Right cardiac atrium (tissue), 5 donors: ENCODE measurements at regions not wholly inside any gene's neighbourhood (a gene's known extent, or its start where the extent isn't known, plus 50 kb on each side); places are given as distances from the start of the nearest gene placed in this dataset.

Source experiments
- ATAC-seq, 2 donors: fragments of 200-7000 bp; cut with Tn5 transposase; one replicate each; pipeline versions ENCODE4 v1.8.0 to v1.9.1; 2020; ENCODE audit warnings: moderate library complexity in 2 of 2, mild to moderate bottlenecking in 1 of 2
- DNase-seq, 3 donors: peaks; one replicate each; pipeline ENCODE4 v3.0.0-alpha.2; 2020
- H3K27ac ChIP-seq: one replicate; pipeline ENCODE4 v1.5.1; 2013; ENCODE audit warnings: mild to moderate bottlenecking, low read length, control low read depth, moderate library complexity
- H3K27me3 ChIP-seq: one replicate; pipeline ENCODE4 v1.6.1; 2013; ENCODE audit not compliant: control insufficient read depth, insufficient read depth
- H3K4me1 ChIP-seq: one replicate; pipeline ENCODE4 v1.6.1; 2013; ENCODE audit warnings: low read length; ENCODE audit not compliant: control insufficient read depth, insufficient read depth
- H3K4me3 ChIP-seq: one replicate; pipeline ENCODE4 v1.5.1; 2013; ENCODE audit warnings: low read length, control low read depth
- H3K9me3 ChIP-seq: one replicate; pipeline ENCODE4 v1.6.1; 2013; ENCODE audit warnings: low read length; ENCODE audit not compliant: control insufficient read depth
- WGBS: extraction: QIAGEN DNeasy Blood & Tissue Kit; methylation state at CpG from one replicate; pipeline ENCODE4 v1.1.7; 2013; 5-methylcytosine and 5-hydroxymethylcytosine counted together
- intact Hi-C, 4 donors: fragments of 100-400 bp; cut with DNase I; formaldehyde crosslinking; loops; one replicate each; pipeline versions ENCODE4 v1.11.0 to v1.14.0; 2022 to 2023
- donor health status: healthy with polysubstance abuse.
- donor health status: DM: no; HTN: yes; CAD: no.
- donor health status: DM: no; HTN: no; CAD: no.
- donor health status: DM: no; HTN: yes; CAD: no; lungs with severe emphysema.
- donor health status: DM: yes; HTN: yes; CAD: no.

- no peaks in the 10 kb centered on the region for H3K27me3 ChIP-seq
- ATAC-seq, result no peak
- H3K4me1 ChIP-seq, result no peaks in the 10 kb centered on the region
- no peak overlapping the region for H3K27ac ChIP-seq
- H3K4me3 ChIP-seq, result no peak overlapping the region
- no peak for DNase-seq
- intact Hi-C loops, result no loop called here
- H3K9me3 ChIP-seq, result no peaks in the 10 kb centered on the region
Observed at GRCh38 chr14:25436906-25437305, 387.0 kb upstream of the STXBP6 start.

- Histone ChIP-seq H3K4me3 (no peak overlapping the region), H3K4me1 (no peaks in the 10 kb centered on the region), H3K27ac (no peak overlapping the region), H3K27me3 (no peaks in the 10 kb centered on the region), H3K9me3 (no peaks in the 10 kb centered on the region)
- ATAC-seq (no peak), DNase-seq (no peak)
- 63% methylated on average over 2 of the region's 2 CpGs for WGBS
- intact Hi-C loops, result no loop called here
Observed at GRCh38 chr14:25436288-25436875, 386.4 kb upstream of the STXBP6 start.

GRCh38 chr14:25431211-25432076 is 381.5 kb upstream of the STXBP6 start:
- intact Hi-C loops, result no loop called here
- ATAC-seq, result no peak
- H3K27me3 ChIP-seq, result no peaks in the 10 kb centered on the region

GRCh38 chr14:25430808-25431207 is 380.9 kb upstream of the STXBP6 start:
- DNase-seq, result no peak
- intact Hi-C loops, result no loop called here
- H3K9me3 ChIP-seq, result no peaks in the 10 kb centered on the region
- 91% methylated on average over 12 of the region's 12 CpGs for WGBS
- no peak overlapping the region for H3K4me3 ChIP-seq
- no peak overlapping the region for H3K27ac ChIP-seq
- H3K4me1 ChIP-seq, result no peaks in the 10 kb centered on the region
- no peak for ATAC-seq
- H3K27me3 ChIP-seq, result no peaks in the 10 kb centered on the region

More at GRCh38 chr14:25431211-25432076, 381.5 kb upstream of the STXBP6 start:
- no peak overlapping the region for H3K27ac ChIP-seq
- H3K4me1 ChIP-seq, result no peaks in the 10 kb centered on the region
- no peak overlapping the region for H3K4me3 ChIP-seq
- DNase-seq, result peak in 1 of 3 donors; percentile 23
- 81% methylated on average over 21 of the region's 21 CpGs for WGBS
- H3K9me3 ChIP-seq, result no peaks in the 10 kb centered on the region

GRCh38 chr14:25412998-25413397 is 363.1 kb upstream of the STXBP6 start:
- intact Hi-C loops, result no loop called here
- Histone ChIP-seq H3K4me3 (no peak overlapping the region), H3K4me1 (no peaks in the 10 kb centered on the region), H3K27me3 (no peaks in the 10 kb centered on the region), H3K9me3 (no peaks in the 10 kb centered on the region), H3K27ac (no peak overlapping the region)
- no peak for ATAC-seq
- no peak for DNase-seq

- Histone ChIP-seq H3K27me3 (no peaks in the 10 kb centered on the region), H3K27ac (no peak overlapping the region), H3K4me3 (no peak overlapping the region), H3K4me1 (no peaks in the 10 kb centered on the region), H3K9me3 (no peaks in the 10 kb centered on the region)
- DNase-seq (no peak), ATAC-seq (no peak)
- intact Hi-C loops, result no loop called here
- WGBS, result 52% methylated on average over 6 of the region's 6 CpGs
Observed at GRCh38 chr14:25411781-25412757, 362.1 kb upstream of the STXBP6 start.

- intact Hi-C loops, result no loop called here
- Histone ChIP-seq H3K4me1 (no peaks in the 10 kb centered on the region), H3K9me3 (no peaks in the 10 kb centered on the region), H3K27me3 (no peaks in the 10 kb centered on the region), H3K4me3 (no peak overlapping the region), H3K27ac (no peak overlapping the region)
- no peak for DNase-seq
- 21% methylated on average over 5 of the region's 5 CpGs for WGBS
- ATAC-seq, result no peak
Observed at GRCh38 chr14:25406818-25407217, 356.9 kb upstream of the STXBP6 start.

- Histone ChIP-seq H3K9me3 (no peaks in the 10 kb centered on the region), H3K27ac (no peak overlapping the region), H3K4me1 (no peaks in the 10 kb centered on the region), H3K4me3 (no peak overlapping the region), H3K27me3 (no peaks in the 10 kb centered on the region)
- 20% methylated on average over 12 of the region's 12 CpGs for WGBS
- ATAC-seq, result peak in 1 of 2 donors; percentile 22
- DNase-seq, result peak in 1 of 3 donors; percentile 38
- intact Hi-C loops, result no loop called here
Observed at GRCh38 chr14:25400607-25401206, 350.8 kb upstream of the STXBP6 start.

GRCh38 chr14:25396128-25396527 is 346.2 kb upstream of the STXBP6 start:
- WGBS, result 54% methylated on average over 1 of the region's 1 CpG
- Histone ChIP-seq H3K4me3 (no peak overlapping the region), H3K4me1 (no peaks in the 10 kb centered on the region), H3K27me3 (no peaks in the 10 kb centered on the region), H3K9me3 (no peaks in the 10 kb centered on the region), H3K27ac (no peak overlapping the region)
- intact Hi-C loops, result no loop called here
- peak in 1 of 2 donors; percentile 74 for ATAC-seq
- DNase-seq, result no peak

GRCh38 chr14:25394791-25395391 is 344.9 kb upstream of the STXBP6 start:
- intact Hi-C loops, result no loop called here
- H3K4me3 ChIP-seq, result no peak overlapping the region
- DNase-seq (no peak), ATAC-seq (peak; percentile 76 to 85)
- H3K27ac ChIP-seq, result no peak overlapping the region
- WGBS, result 45% methylated on average over 3 of the region's 3 CpGs
- H3K9me3 ChIP-seq, result no peaks in the 10 kb centered on the region
- no peaks in the 10 kb centered on the region for H3K4me1 ChIP-seq
- no peaks in the 10 kb centered on the region for H3K27me3 ChIP-seq
